CD4-positive, CD25-positive, alpha-beta regulatory T cell (primary cell): ENCODE measurements at regions not wholly inside any gene's neighbourhood (a gene's known extent, or its start where the extent isn't known, plus 50 kb on each side); places are given as distances from the start of the nearest gene placed in this dataset.

Experiments used
- ATAC-seq, 2 donors: fragments of 150-1000 bp; cut with Tn5 transposase; one replicate each; pipeline ENCODE4 v1.10.0; 2021; ENCODE audit warnings: low read depth in 2 of 2, moderate number of reproducible peaks in 2 of 2, moderate library complexity in 1 of 2
- DNase-seq, 3 donors: peaks; one replicate each; pipeline versions ENCODE4 v3.0.0 to v3.0.0-alpha.2; 2012 to 2022; ENCODE audit warnings: mixed read lengths in 1 of 3
- H3K27ac ChIP-seq: one replicate; pipeline ENCODE4 v1.7.0; 2013; ENCODE audit warnings: mild to moderate bottlenecking, low read length; ENCODE audit not compliant: insufficient read depth, poor library complexity, severe bottlenecking
- H3K27me3 ChIP-seq: one replicate; pipeline ENCODE4 v1.7.0; 2013; ENCODE audit warnings: low read length; ENCODE audit not compliant: control insufficient read depth, insufficient read depth
- H3K36me3 ChIP-seq: one replicate; pipeline ENCODE4 v1.7.0; 2013; ENCODE audit warnings: mild to moderate bottlenecking, low read length, moderate library complexity; ENCODE audit not compliant: control insufficient read depth, insufficient read depth
- H3K4me1 ChIP-seq: 2 replicates; pipeline ENCODE4 v1.7.0; 2013; ENCODE audit warnings: mild to moderate bottlenecking, low read length; ENCODE audit not compliant: insufficient read depth, control insufficient read depth, poor library complexity, severe bottlenecking
- H3K4me3 ChIP-seq: one replicate; pipeline ENCODE4 v1.7.0; 2013; ENCODE audit warnings: low read depth, mild to moderate bottlenecking, low read length, moderate library complexity
- H3K9me3 ChIP-seq, 2 experiments: 1 replicate in 1 of 2; 2 replicates in 1 of 2; pipeline ENCODE4 v1.7.0; 2013; ENCODE audit warnings: low read length in 2 of 2, mild to moderate bottlenecking in 1 of 2, moderate library complexity in 1 of 2; ENCODE audit not compliant: control insufficient read depth in 2 of 2
- H3K27ac Mint-ChIP-seq, 3 donors: one replicate each; pipeline ENCODE4 v1.8.0; 2020 to 2022; ENCODE audit warnings: mild to moderate bottlenecking in 3 of 3, mixed read lengths in 3 of 3, moderate library complexity in 2 of 3
- H3K27me3 Mint-ChIP-seq: one replicate; pipeline ENCODE4 v1.8.0; 2022; ENCODE audit warnings: mild to moderate bottlenecking, mixed read lengths
- H3K36me3 Mint-ChIP-seq: one replicate; pipeline ENCODE4 v1.8.0; 2020; ENCODE audit warnings: mixed read lengths
- H3K4me1 Mint-ChIP-seq, 4 donors: one replicate each; pipeline ENCODE4 v1.8.0; 2020 to 2022; ENCODE audit warnings: mixed read lengths in 4 of 4, mild to moderate bottlenecking in 1 of 4
- H3K4me3 Mint-ChIP-seq, 4 donors: one replicate each; pipeline ENCODE4 v1.8.0; 2020 to 2022; ENCODE audit warnings: mild to moderate bottlenecking in 4 of 4, mixed read lengths in 4 of 4, moderate library complexity in 3 of 4
- H3K9me3 Mint-ChIP-seq, 7 donors: one replicate each; pipeline ENCODE4 v1.8.0; 2020 to 2022; ENCODE audit warnings: mixed read lengths in 7 of 7, mild to moderate bottlenecking in 3 of 7, moderate library complexity in 2 of 7

GRCh38 chr1:96365596-96366390 lies 355.8 kb upstream of the PTBP2 start:
- no peaks in the 10 kb centered on the region for H3K4me1 Mint-ChIP-seq
- H3K27ac Mint-ChIP-seq: no peak overlapping the region
- no peaks in the 10 kb centered on the region for H3K4me1 ChIP-seq
- DNase-seq (no peak), ATAC-seq (no peak)
- peaks cover 0 to 6% (median 5%) of the 10 kb centered on the region in 7 donors for H3K9me3 Mint-ChIP-seq
- no peak overlapping the region for H3K4me3 ChIP-seq
- H3K27me3 Mint-ChIP-seq: no peaks in the 10 kb centered on the region
- H3K27ac ChIP-seq: no peak overlapping the region
- H3K9me3 ChIP-seq: no peaks in the 10 kb centered on the region
- no peaks in the 10 kb centered on the region for H3K36me3 Mint-ChIP-seq
- H3K4me3 Mint-ChIP-seq: no peak overlapping the region
- H3K27me3 ChIP-seq: no peaks in the 10 kb centered on the region
- no peaks in the 10 kb centered on the region for H3K36me3 ChIP-seq

GRCh38 chr1:96366516-96366915 lies 355.1 kb upstream of the PTBP2 start:
- ATAC-seq (no peak), DNase-seq (no peak)
- Mint-ChIP-seq H3K36me3 (no peaks in the 10 kb centered on the region), H3K9me3 (peaks cover 0 to 5% (median 5%) of the 10 kb centered on the region in 7 donors), H3K27ac (no peak overlapping the region), H3K27me3 (no peaks in the 10 kb centered on the region), H3K4me3 (no peak overlapping the region), H3K4me1 (no peaks in the 10 kb centered on the region)
- Histone ChIP-seq H3K27me3 (no peaks in the 10 kb centered on the region), H3K4me3 (no peak overlapping the region), H3K4me1 (no peaks in the 10 kb centered on the region), H3K9me3 (no peaks in the 10 kb centered on the region), H3K36me3 (no peaks in the 10 kb centered on the region), H3K27ac (no peak overlapping the region)

- H3K9me3 ChIP-seq: no peaks in the 10 kb centered on the region
- Mint-ChIP-seq H3K27ac (peak overlapping the region in 1 of 3 donors; percentile 78), H3K9me3 (peaks cover 0 to 5% (median 5%) of the 10 kb centered on the region in 7 donors), H3K4me1 (no peaks in the 10 kb centered on the region), H3K4me3 (no peak overlapping the region), H3K27me3 (no peaks in the 10 kb centered on the region), H3K36me3 (no peaks in the 10 kb centered on the region)
- no peak overlapping the region for H3K27ac ChIP-seq
- DNase-seq (no peak), ATAC-seq (no peak)
- no peaks in the 10 kb centered on the region for H3K4me1 ChIP-seq
- H3K36me3 ChIP-seq: no peaks in the 10 kb centered on the region
- H3K4me3 ChIP-seq: no peak overlapping the region
- H3K27me3 ChIP-seq: no peaks in the 10 kb centered on the region
These were observed 353.8 kb upstream of the PTBP2 start for GRCh38 chr1:96367791-96368190.

- no peaks in the 10 kb centered on the region for H3K4me1 ChIP-seq
- Mint-ChIP-seq H3K27ac (no peak overlapping the region), H3K4me1 (no peaks in the 10 kb centered on the region), H3K27me3 (no peaks in the 10 kb centered on the region), H3K9me3 (peaks cover 0 to 5% (median 5%) of the 10 kb centered on the region in 7 donors), H3K36me3 (no peaks in the 10 kb centered on the region), H3K4me3 (no peak overlapping the region)
- H3K4me3 ChIP-seq: no peak overlapping the region
- no peak overlapping the region for H3K27ac ChIP-seq
- H3K9me3 ChIP-seq: no peaks in the 10 kb centered on the region
- no peaks in the 10 kb centered on the region for H3K27me3 ChIP-seq
- ATAC-seq (no peak), DNase-seq (no peak)
- no peaks in the 10 kb centered on the region for H3K36me3 ChIP-seq
These were observed 350.8 kb upstream of the PTBP2 start for GRCh38 chr1:96370757-96371156.

GRCh38 chr1:96372881-96373280 lies 348.7 kb upstream of the PTBP2 start:
- DNase-seq (no peak), ATAC-seq (no peak)
- no peak overlapping the region for H3K27ac ChIP-seq
- H3K4me1 ChIP-seq: no peaks in the 10 kb centered on the region
- no peak overlapping the region for H3K27ac Mint-ChIP-seq
- no peaks in the 10 kb centered on the region for H3K27me3 Mint-ChIP-seq
- H3K4me3 Mint-ChIP-seq: no peak overlapping the region
- H3K36me3 Mint-ChIP-seq: no peaks in the 10 kb centered on the region
- no peaks in the 10 kb centered on the region for H3K27me3 ChIP-seq
- H3K9me3 Mint-ChIP-seq: peaks cover 0 to 5% (median 5%) of the 10 kb centered on the region in 7 donors
- H3K9me3 ChIP-seq: no peaks in the 10 kb centered on the region
- H3K36me3 ChIP-seq: no peaks in the 10 kb centered on the region
- no peak overlapping the region for H3K4me3 ChIP-seq
- no peaks in the 10 kb centered on the region for H3K4me1 Mint-ChIP-seq

GRCh38 chr1:96374076-96374762 lies 347.4 kb upstream of the PTBP2 start:
- no peaks in the 10 kb centered on the region for H3K9me3 ChIP-seq

GRCh38 chr1:96376846-96377245 lies 344.7 kb upstream of the PTBP2 start:
- Mint-ChIP-seq H3K27ac (no peak overlapping the region), H3K9me3 (peaks cover 0 to 11% (median 4%) of the 10 kb centered on the region in 7 donors), H3K4me1 (no peaks in the 10 kb centered on the region), H3K27me3 (no peaks in the 10 kb centered on the region), H3K36me3 (no peaks in the 10 kb centered on the region), H3K4me3 (no peak overlapping the region)
- Histone ChIP-seq H3K4me3 (no peak overlapping the region), H3K9me3 (no peaks in the 10 kb centered on the region), H3K27me3 (no peaks in the 10 kb centered on the region), H3K27ac (no peak overlapping the region), H3K4me1 (no peaks in the 10 kb centered on the region), H3K36me3 (no peaks in the 10 kb centered on the region)
- DNase-seq (no peak), ATAC-seq (no peak)

More at GRCh38 chr1:96374076-96374762, 347.4 kb upstream of the PTBP2 start:
- Histone ChIP-seq H3K36me3 (no peaks in the 10 kb centered on the region), H3K4me3 (no peak overlapping the region), H3K27me3 (no peaks in the 10 kb centered on the region), H3K4me1 (no peaks in the 10 kb centered on the region), H3K27ac (no peak overlapping the region)
- H3K27me3 Mint-ChIP-seq: no peaks in the 10 kb centered on the region
- H3K9me3 Mint-ChIP-seq: peaks cover 0 to 10% (median 3%) of the 10 kb centered on the region in 7 donors
- ATAC-seq (no peak), DNase-seq (no peak)
- H3K36me3 Mint-ChIP-seq: no peaks in the 10 kb centered on the region
- H3K27ac Mint-ChIP-seq: no peak overlapping the region
- H3K4me1 Mint-ChIP-seq: no peaks in the 10 kb centered on the region
- H3K4me3 Mint-ChIP-seq: no peak overlapping the region
